ENCODE measurements at regions not wholly inside any gene's neighbourhood (a gene's known extent, or its start where the extent isn't known, plus 50 kb on each side); places are given as distances from the start of the nearest gene placed in this dataset.

DNA sequence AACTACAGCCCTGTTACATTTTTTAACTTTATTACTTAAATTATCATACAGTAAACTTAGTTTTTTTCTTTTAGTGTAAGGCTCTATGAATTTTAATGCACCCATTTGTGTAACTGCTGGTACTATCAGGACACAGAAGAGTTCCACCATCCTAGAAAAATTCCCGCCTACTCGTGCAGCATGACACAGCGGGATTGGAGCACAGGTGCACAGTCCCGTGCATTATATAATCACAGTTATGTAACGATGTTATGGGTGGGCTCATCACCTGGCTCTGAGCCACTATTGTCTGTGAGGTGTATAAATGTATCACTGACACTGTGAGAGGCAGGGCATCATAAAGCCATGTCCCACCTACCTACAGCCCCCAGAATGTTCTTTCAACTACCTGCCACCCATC lies 80.7 kb downstream of the DRD1 start:
- Histone ChIP-seq H3K27me3 (ENCODE audit: control insufficient read depth, insufficient read depth, low read length) (no peaks in the 10 kb centered on the region), H3K4me2 (ENCODE audit: low read length) (no peak overlapping the region), H2AFZ (no peak overlapping the region), H3K4me1 (no peaks in the 10 kb centered on the region), H3K27ac (no peak overlapping the region), H3K79me2 (no peaks in the 10 kb centered on the region), H3K9ac (no peak overlapping the region), H3K9me3 (ENCODE audit: control insufficient read depth, low read length) (no peaks in the 10 kb centered on the region), H3K4me3 (ENCODE audit: low read depth, low read length) (no peak overlapping the region), H3K36me3 (ENCODE audit: control insufficient read depth, insufficient read depth, low read length) (no peaks in the 10 kb centered on the region)
- TF ChIP-seq, protein P1, sequence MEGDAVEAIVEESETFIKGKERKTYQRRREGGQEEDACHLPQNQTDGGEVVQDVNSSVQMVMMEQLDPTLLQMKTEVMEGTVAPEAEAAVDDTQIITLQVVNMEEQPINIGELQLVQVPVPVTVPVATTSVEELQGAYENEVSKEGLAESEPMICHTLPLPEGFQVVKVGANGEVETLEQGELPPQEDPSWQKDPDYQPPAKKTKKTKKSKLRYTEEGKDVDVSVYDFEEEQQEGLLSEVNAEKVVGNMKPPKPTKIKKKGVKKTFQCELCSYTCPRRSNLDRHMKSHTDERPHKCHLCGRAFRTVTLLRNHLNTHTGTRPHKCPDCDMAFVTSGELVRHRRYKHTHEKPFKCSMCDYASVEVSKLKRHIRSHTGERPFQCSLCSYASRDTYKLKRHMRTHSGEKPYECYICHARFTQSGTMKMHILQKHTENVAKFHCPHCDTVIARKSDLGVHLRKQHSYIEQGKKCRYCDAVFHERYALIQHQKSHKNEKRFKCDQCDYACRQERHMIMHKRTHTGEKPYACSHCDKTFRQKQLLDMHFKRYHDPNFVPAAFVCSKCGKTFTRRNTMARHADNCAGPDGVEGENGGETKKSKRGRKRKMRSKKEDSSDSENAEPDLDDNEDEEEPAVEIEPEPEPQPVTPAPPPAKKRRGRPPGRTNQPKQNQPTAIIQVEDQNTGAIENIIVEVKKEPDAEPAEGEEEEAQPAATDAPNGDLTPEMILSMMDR (IDR thresholded peaks at IDR 0.05): no peak

DNA sequence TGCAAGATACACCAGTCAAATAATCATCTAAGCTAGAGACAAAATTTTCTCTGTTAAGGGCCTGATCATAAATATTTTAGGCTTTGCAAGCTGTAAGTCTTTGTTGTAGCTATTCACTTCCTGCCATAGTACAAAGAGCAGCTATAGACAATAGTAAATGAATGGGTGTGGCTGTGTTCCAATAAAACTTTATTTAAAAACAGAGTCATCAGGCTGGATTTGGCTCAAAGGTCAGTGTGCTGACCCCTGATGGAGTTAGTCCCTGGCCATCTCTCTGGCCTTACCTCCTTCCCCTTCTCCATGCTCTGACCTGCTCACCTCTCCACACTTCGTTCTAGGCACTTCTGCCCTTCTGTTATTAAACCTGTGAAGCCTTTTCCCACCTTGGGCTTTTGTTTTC lies 86.0 kb downstream of the DRD1 start:
- TF ChIP-seq, protein P1 (IDR thresholded peaks at IDR 0.05): no peak
- H3K9me3 ChIP-seq (ENCODE audit: control insufficient read depth, low read length): no peaks in the 10 kb centered on the region
- no peak overlapping the region for H3K4me3 ChIP-seq (ENCODE audit: low read depth, low read length)
- no peaks in the 10 kb centered on the region for H3K27me3 ChIP-seq (ENCODE audit: control insufficient read depth, insufficient read depth, low read length)
- H3K27ac ChIP-seq: no peak overlapping the region
- no peak overlapping the region for H3K9ac ChIP-seq
- H3K79me2 ChIP-seq: no peaks in the 10 kb centered on the region
- no peaks in the 10 kb centered on the region for H3K4me1 ChIP-seq
- no peaks in the 10 kb centered on the region for H3K36me3 ChIP-seq (ENCODE audit: control insufficient read depth, insufficient read depth, low read length)
- H3K4me2 ChIP-seq (ENCODE audit: low read length): no peak overlapping the region
- no peak overlapping the region for H2AFZ ChIP-seq

DNA sequence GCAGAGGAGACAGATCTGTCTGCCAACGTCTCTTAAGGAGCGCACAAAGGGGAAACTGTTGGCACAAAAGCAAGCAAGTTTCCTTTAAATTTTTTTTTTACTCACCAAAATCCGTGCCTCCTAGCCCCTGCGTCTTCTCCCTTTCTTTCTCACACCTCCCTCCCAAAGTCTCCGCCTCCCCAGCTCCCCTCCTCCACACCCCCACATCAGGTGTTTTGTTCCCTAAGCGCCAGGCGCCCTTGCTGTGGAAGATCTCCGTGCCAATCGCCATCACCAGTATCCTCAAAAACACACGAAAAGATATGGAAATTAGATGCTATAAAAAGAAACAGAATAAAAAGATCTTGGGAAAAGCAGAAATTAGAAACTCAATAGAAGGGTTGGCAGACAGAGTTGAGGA lies 87.6 kb downstream of the DRD1 start:
- H2AFZ ChIP-seq: no peak overlapping the region
- H3K27ac ChIP-seq: no peak overlapping the region
- no peaks in the 10 kb centered on the region for H3K79me2 ChIP-seq
- no peaks in the 10 kb centered on the region for H3K36me3 ChIP-seq (ENCODE audit: control insufficient read depth, insufficient read depth, low read length)
- H3K9ac ChIP-seq: no peak overlapping the region
- TF ChIP-seq, protein P1 (IDR thresholded peaks at IDR 0.05): no peak
- H3K9me3 ChIP-seq (ENCODE audit: control insufficient read depth, low read length): no peaks in the 10 kb centered on the region
- no peaks in the 10 kb centered on the region for H3K4me1 ChIP-seq
- H3K4me3 ChIP-seq (ENCODE audit: low read depth, low read length): no peak overlapping the region
- no peak overlapping the region for H3K4me2 ChIP-seq (ENCODE audit: low read length)
- no peaks in the 10 kb centered on the region for H3K27me3 ChIP-seq (ENCODE audit: control insufficient read depth, insufficient read depth, low read length)

DNA sequence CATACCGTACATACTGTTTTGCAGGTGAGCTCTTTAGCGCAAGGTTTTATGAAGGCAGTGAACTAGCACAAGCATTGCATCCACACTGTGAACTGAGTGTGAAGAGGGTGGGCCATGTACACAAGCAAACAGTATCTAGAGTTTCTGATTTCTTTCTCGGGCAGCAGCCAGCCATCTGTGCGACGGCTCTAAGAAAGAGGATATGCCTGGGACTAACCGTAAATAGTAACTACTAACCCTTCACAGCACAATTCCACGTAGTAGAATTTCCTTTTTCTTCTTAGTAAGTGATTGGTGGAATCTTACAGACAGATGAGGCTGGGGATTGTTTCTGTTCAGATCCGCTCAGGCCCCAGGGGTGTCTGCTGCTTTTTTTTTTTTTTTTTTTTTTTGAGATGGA lies 89.0 kb downstream of the DRD1 start:
- H2AFZ ChIP-seq: no peak overlapping the region
- H3K36me3 ChIP-seq (ENCODE audit: control insufficient read depth, insufficient read depth, low read length): no peaks in the 10 kb centered on the region
- H3K4me1 ChIP-seq: no peaks in the 10 kb centered on the region
- TF ChIP-seq, protein P1 (IDR thresholded peaks at IDR 0.05): no peak
- no peak overlapping the region for H3K4me2 ChIP-seq (ENCODE audit: low read length)
- no peak overlapping the region for H3K9ac ChIP-seq
- no peaks in the 10 kb centered on the region for H3K79me2 ChIP-seq
- H3K27ac ChIP-seq: no peak overlapping the region
- H3K9me3 ChIP-seq (ENCODE audit: control insufficient read depth, low read length): no peaks in the 10 kb centered on the region
- H3K27me3 ChIP-seq (ENCODE audit: control insufficient read depth, insufficient read depth, low read length): no peaks in the 10 kb centered on the region
- no peak overlapping the region for H3K4me3 ChIP-seq (ENCODE audit: low read depth, low read length)

DNA sequence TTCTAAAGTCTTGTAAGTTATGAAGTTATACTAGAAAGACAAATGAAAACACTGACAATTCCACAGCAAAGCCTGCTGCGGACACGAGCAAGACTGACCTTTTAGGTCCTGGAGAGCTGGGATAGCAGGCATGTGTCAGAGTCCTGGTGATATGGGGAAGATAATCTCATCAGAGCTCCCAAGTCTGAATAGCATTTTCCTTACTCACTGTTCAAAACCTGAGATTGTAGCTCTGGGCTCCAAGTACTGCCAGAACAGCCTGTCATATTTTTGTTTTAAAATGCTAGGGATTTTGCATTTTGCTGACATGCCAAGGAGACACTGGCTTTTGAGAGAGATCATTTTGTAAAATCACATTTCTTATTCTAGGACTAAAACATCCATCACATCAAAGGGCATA lies 90.1 kb downstream of the DRD1 start:
- H3K9me3 ChIP-seq (ENCODE audit: control insufficient read depth, low read length): no peaks in the 10 kb centered on the region
- no peak overlapping the region for H3K4me3 ChIP-seq (ENCODE audit: low read depth, low read length)
- TF ChIP-seq, protein P1 (IDR thresholded peaks at IDR 0.05): no peak
- no peaks in the 10 kb centered on the region for H3K27me3 ChIP-seq (ENCODE audit: control insufficient read depth, insufficient read depth, low read length)
- H2AFZ ChIP-seq: no peak overlapping the region
- H3K4me1 ChIP-seq: no peaks in the 10 kb centered on the region
- no peak overlapping the region for H3K27ac ChIP-seq
- no peaks in the 10 kb centered on the region for H3K79me2 ChIP-seq
- no peaks in the 10 kb centered on the region for H3K36me3 ChIP-seq (ENCODE audit: control insufficient read depth, insufficient read depth, low read length)
- no peak overlapping the region for H3K4me2 ChIP-seq (ENCODE audit: low read length)
- no peak overlapping the region for H3K9ac ChIP-seq

Measured in parathyroid adenoma (tissue), 2 donors.